ES-I3 (cell line): ENCODE measurements at regions not wholly inside any gene's neighbourhood (a gene's known extent, or its start where the extent isn't known, plus 50 kb on each side); places are given as distances from the start of the nearest gene placed in this dataset.

ENCODE experiments used
- H3K36me3 ChIP-seq: 2 replicates; pipeline ENCODE4 v1.6.1; 2013; ENCODE audit warnings: mild to moderate bottlenecking, low read length, control low read depth, moderate library complexity; ENCODE audit not compliant: insufficient read depth
- H3K4me1 ChIP-seq: 2 replicates; pipeline ENCODE4 v1.6.1; 2013; ENCODE audit warnings: mild to moderate bottlenecking, control low read depth, low read length; ENCODE audit not compliant: insufficient read depth
- H3K9ac ChIP-seq: 2 replicates; pipeline ENCODE4 v1.6.1; 2013; ENCODE audit warnings: low read depth, mild to moderate bottlenecking, low read length, moderate library complexity
- H3K9me3 ChIP-seq: 2 replicates; pipeline ENCODE4 v1.6.1; 2013; ENCODE audit warnings: mild to moderate bottlenecking, low read length, moderate library complexity; ENCODE audit not compliant: control insufficient read depth, insufficient read depth

- H3K9me3 ChIP-seq = no peaks in the 10 kb centered on the region
- no peaks in the 10 kb centered on the region for H3K4me1 ChIP-seq
- H3K9ac ChIP-seq = no peak overlapping the region
- no peaks in the 10 kb centered on the region for H3K36me3 ChIP-seq
Observed at GRCh38 chr5:90119531-90119971, 290.0 kb downstream of the CETN3 start.

DNA sequence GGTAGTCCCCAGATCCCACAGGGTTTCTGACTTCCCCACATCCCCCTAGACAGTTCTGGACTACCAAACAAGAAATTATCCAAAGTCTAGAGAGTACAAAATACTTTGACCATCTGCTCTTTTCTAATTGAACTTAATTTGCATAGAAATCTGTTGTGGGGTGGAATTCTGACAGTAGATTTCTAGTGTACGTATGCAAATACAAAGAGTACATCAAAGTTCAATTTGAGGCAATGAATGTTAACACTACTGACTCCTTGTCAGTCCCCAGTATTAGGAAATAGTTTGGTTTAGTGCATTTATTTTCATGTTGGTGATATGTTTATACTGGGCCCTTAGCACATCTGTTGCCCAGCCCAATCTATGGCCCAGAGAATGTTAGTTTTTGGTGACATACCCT lies 292.6 kb downstream of the CETN3 start:
- H3K9me3 ChIP-seq = no peaks in the 10 kb centered on the region
- H3K4me1 ChIP-seq = no peaks in the 10 kb centered on the region; the same call in 1 of the 2 replicates
- H3K36me3 ChIP-seq = no peaks in the 10 kb centered on the region
- H3K9ac ChIP-seq = no peak overlapping the region

DNA sequence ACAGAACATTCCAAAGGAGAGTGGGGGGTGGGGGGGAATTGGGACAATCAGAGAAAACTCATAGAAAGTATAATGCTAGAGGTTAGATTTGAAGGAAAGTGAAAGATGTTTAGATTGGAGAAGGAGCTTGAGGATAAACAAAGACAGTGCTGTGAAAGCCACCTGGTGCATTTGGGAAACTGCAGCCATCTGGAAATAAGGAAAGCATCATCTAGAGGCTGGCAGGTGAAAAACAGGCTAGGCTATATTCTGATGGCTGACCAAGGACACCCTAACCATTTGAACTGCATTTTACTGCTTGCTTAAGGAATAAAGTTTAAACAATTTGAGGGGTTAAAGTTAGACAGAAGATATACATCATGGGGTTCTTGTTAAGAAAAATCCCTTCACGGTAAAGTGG lies 296.4 kb downstream of the CETN3 start:
- H3K9ac ChIP-seq = no peak overlapping the region
- no peaks in the 10 kb centered on the region; the same call in 1 of the 2 replicates for H3K4me1 ChIP-seq
- H3K9me3 ChIP-seq = no peaks in the 10 kb centered on the region
- H3K36me3 ChIP-seq = no peaks in the 10 kb centered on the region

GRCh38 chr5:90112033-90112692 lies 297.4 kb downstream of the CETN3 start:
- no peak overlapping the region for H3K9ac ChIP-seq
- no peaks in the 10 kb centered on the region for H3K9me3 ChIP-seq
- no peaks in the 10 kb centered on the region for H3K36me3 ChIP-seq
- H3K4me1 ChIP-seq = no peaks in the 10 kb centered on the region; the same call in 1 of the 2 replicates

DNA sequence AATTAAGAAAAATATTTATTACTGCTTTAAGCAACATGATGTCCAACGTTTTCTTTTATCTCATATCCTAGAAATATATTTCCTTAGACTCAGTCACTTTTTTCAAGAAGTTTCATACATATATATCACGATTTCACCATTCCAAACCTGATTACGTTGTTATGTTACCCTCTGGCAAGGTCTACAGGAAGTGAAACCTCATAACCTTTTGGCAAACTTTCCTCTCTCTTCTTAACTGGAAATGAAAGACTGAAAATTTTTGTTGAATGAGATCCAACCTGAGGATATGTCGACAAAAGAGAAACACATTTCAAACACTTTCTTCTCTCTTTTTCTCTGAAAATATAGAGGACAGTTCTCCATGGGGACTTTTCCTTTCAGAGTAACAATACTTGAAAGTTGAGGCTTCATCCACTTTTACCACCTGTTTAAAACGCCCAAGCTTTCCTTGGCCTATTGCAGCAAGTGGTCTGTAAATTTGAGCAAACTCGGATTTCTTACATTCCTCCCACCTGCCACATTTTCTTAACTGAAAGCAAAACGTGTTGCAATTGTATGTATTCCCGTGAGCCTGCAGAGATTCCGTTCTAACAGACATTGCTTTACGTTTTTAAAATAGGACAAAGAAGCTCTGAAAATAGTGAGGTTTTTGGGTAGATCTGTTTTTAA lies 298.1 kb downstream of the CETN3 start:
- H3K9me3 ChIP-seq = no peaks in the 10 kb centered on the region
- H3K4me1 ChIP-seq = no peaks in the 10 kb centered on the region; the same call in 1 of the 2 replicates
- H3K9ac ChIP-seq = no peak overlapping the region
- no peaks in the 10 kb centered on the region for H3K36me3 ChIP-seq

GRCh38 chr5:90109285-90109684 lies 300.3 kb downstream of the CETN3 start:
- Histone ChIP-seq H3K9me3 (no peaks in the 10 kb centered on the region), H3K36me3 (no peaks in the 10 kb centered on the region), H3K9ac (no peak overlapping the region), H3K4me1 (no peaks in the 10 kb centered on the region; the same call in 1 of the 2 replicates)

- Histone ChIP-seq H3K4me1 (peaks cover 5% of the 10 kb centered on the region), H3K36me3 (no peaks in the 10 kb centered on the region), H3K9me3 (no peaks in the 10 kb centered on the region), H3K9ac (no peak overlapping the region)
Observed at GRCh38 chr5:90099099-90099498, 310.5 kb downstream of the CETN3 start.

GRCh38 chr5:90097082-90097477 lies 312.5 kb downstream of the CETN3 start:
- Histone ChIP-seq H3K9ac (no peak overlapping the region), H3K9me3 (no peaks in the 10 kb centered on the region), H3K36me3 (no peaks in the 10 kb centered on the region), H3K4me1 (peaks cover 5% of the 10 kb centered on the region)

DNA sequence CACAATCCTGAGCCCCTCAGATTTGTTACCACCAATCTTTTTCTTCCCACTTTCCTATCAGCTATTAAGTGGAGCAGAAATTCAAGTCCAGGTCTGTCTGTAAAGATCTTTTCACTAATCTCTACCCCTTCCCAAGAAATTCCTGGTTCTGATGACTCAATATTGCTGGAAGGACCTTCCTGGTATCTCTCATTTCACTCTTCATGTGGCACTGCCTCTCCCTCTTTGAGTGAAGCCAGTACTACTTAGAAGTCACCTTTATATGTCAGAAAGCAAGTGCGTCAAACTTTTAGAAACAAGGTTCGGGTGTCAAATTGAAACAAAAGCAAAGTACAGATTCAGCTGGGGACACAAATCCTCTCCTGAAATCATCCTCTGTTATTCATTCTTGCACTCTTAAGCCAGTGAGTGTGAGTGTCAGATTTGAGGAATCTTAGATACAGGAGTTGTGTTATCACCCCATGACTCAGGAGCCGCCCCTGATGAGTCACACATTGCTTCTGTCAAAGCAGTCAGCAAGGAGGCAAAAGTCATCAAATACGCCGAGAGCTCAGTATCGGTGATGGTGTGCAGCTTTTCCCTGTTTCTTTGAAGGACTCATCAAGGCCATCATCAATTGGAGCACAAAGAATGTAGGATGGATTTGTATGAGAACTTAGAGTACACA lies 313.0 kb downstream of the CETN3 start:
- H3K36me3 ChIP-seq = no peaks in the 10 kb centered on the region
- H3K9me3 ChIP-seq = no peaks in the 10 kb centered on the region
- H3K9ac ChIP-seq = no peak overlapping the region
- peaks cover 5% of the 10 kb centered on the region for H3K4me1 ChIP-seq

- Histone ChIP-seq H3K4me1 (peaks cover 5% of the 10 kb centered on the region), H3K9me3 (no peaks in the 10 kb centered on the region), H3K36me3 (no peaks in the 10 kb centered on the region), H3K9ac (no peak overlapping the region)
Observed at GRCh38 chr5:90095292-90096060, 314.1 kb downstream of the CETN3 start.

DNA sequence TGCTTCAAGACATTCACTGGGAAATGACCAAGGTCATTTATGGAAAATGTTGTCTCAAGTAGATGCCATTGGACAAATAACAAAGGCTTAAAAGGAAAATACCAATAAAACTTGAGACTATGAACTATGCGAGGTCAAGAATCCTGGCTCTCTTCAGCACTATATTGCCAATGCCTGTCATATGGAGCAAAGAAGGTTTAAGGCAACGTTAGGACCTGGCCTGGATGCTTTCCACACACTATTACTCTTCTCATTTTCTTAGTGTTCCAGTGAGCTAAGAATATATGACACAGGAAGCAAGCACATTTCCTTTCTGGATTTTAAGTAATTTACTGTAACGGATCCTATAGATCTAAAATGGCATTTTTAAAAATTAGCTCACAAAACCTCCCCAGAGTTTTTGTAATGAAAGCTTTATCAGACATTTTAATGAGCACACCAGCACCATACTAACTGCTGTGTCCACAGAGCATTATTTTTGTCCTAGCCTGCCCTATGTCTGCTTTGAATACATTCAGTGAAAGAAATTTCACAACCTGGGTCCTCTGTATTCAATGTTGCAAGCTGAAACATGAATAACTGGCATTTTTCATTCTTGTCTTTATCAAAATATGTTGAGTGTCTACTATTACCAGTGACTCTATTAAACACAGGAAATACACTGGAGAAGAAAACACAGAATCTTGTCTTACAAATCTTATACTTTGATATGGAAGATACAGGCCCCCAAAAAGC lies 315.6 kb downstream of the CETN3 start:
- Histone ChIP-seq H3K4me1 (peaks cover 5% of the 10 kb centered on the region), H3K9ac (no peak overlapping the region), H3K9me3 (no peaks in the 10 kb centered on the region), H3K36me3 (no peaks in the 10 kb centered on the region; the same call in 1 of the 2 replicates)

- H3K36me3 ChIP-seq = no peaks in the 10 kb centered on the region; the same call in 1 of the 2 replicates
- H3K9ac ChIP-seq = no peak overlapping the region
- peaks cover 5% of the 10 kb centered on the region for H3K4me1 ChIP-seq
- no peaks in the 10 kb centered on the region for H3K9me3 ChIP-seq
Observed at GRCh38 chr5:90092734-90093133, 316.8 kb downstream of the CETN3 start.

DNA sequence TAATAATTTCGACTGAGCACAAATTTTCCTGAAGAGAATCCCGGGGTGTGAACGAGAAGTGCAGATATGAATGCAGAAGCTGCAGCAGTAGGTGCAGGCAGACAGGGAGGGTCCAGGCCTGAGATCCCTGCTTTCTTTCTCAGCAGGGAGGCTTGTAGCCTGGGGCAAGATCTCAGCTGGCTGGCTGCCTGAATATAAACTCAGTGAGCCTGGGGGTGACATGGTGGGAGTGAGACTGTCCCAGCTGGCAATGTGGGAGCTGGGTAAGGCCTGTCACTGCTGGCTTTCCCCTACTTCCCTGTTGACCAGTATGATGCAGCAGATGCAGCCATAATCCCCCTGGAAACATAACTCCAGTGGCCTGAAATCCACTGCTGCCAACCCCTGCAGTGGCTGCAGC lies 325.2 kb downstream of the CETN3 start:
- Histone ChIP-seq H3K4me1 (no peaks in the 10 kb centered on the region), H3K36me3 (no peaks in the 10 kb centered on the region; the same call in 1 of the 2 replicates), H3K9ac (no peak overlapping the region), H3K9me3 (no peaks in the 10 kb centered on the region; the same call in 1 of the 2 replicates)
